ENCODE measurements at regions not wholly inside any gene's neighbourhood (a gene's known extent, or its start where the extent isn't known, plus 50 kb on each side); places are given as distances from the start of the nearest gene placed in this dataset.

DNA sequence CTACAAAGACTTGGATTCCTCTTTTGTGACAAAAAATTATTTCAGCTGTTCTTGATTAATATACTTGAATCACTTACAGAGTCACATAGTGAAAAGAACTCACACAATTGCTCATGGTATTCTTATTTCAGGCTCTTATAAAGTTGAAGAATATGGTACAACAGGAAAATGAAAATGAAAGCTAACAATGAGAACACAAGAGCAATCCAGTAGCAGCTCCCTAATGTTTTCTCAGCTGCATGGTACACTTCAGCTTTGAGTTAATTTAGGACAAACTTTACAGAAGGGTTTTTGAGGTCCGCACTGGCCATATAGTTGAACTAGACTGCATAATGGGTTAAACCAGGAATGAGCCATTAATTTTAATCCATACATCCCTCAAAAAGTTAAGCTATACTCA is 1261.8 kb downstream of the SLITRK5 start:
- Histone ChIP-seq H3K27ac (replicated peaks) (no peak overlapping the region), H3K27me3 (ENCODE audit: insufficient read depth, poor library complexity, severe bottlenecking) (no peaks in the 10 kb centered on the region), H3K4me3 (replicated peaks; ENCODE audit: insufficient read depth, low read length) (no peak overlapping the region)
- TF ChIP-seq, protein P1, sequence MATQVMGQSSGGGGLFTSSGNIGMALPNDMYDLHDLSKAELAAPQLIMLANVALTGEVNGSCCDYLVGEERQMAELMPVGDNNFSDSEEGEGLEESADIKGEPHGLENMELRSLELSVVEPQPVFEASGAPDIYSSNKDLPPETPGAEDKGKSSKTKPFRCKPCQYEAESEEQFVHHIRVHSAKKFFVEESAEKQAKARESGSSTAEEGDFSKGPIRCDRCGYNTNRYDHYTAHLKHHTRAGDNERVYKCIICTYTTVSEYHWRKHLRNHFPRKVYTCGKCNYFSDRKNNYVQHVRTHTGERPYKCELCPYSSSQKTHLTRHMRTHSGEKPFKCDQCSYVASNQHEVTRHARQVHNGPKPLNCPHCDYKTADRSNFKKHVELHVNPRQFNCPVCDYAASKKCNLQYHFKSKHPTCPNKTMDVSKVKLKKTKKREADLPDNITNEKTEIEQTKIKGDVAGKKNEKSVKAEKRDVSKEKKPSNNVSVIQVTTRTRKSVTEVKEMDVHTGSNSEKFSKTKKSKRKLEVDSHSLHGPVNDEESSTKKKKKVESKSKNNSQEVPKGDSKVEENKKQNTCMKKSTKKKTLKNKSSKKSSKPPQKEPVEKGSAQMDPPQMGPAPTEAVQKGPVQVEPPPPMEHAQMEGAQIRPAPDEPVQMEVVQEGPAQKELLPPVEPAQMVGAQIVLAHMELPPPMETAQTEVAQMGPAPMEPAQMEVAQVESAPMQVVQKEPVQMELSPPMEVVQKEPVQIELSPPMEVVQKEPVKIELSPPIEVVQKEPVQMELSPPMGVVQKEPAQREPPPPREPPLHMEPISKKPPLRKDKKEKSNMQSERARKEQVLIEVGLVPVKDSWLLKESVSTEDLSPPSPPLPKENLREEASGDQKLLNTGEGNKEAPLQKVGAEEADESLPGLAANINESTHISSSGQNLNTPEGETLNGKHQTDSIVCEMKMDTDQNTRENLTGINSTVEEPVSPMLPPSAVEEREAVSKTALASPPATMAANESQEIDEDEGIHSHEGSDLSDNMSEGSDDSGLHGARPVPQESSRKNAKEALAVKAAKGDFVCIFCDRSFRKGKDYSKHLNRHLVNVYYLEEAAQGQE (IDR thresholded peaks at IDR 0.05; ENCODE audit: insufficient replicate concordance, low read depth): no peak
- no peak for TF ChIP-seq GABPA (IDR thresholded peaks at IDR 0.05; ENCODE audit: low read depth)
- TF ChIP-seq POLR2AphosphoS5 (IDR thresholded peaks at IDR 0.05; ENCODE audit: low read depth): no peak
- DNase-seq (ENCODE audit: low read depth in 1 of 2, low spot score in 1 of 2): no peak

DNA sequence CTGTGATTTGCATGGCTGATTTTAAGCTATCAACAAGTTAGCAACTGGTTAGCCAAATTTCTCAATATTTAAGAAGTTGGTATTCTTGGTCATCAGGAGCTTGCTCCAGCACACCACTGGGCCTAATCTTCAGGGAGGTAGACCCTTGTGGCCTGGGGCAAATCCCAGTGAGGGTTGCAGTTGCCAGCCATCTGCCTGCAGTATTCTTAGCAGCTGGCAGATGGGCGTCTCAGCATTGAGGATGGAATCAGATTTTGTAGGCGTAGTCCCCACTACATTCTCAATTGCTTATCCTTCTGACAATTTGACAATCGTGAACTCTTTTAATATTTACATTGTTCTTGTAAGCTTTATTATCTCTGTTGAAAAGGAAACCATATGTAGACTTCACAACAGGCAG is 1266.2 kb downstream of the SLITRK5 start:
- Histone ChIP-seq H3K27me3 (ENCODE audit: insufficient read depth, poor library complexity, severe bottlenecking) (no peaks in the 10 kb centered on the region), H3K4me3 (replicated peaks; ENCODE audit: insufficient read depth, low read length) (no peak overlapping the region), H3K27ac (replicated peaks) (no peak overlapping the region)
- TF ChIP-seq, protein P2, sequence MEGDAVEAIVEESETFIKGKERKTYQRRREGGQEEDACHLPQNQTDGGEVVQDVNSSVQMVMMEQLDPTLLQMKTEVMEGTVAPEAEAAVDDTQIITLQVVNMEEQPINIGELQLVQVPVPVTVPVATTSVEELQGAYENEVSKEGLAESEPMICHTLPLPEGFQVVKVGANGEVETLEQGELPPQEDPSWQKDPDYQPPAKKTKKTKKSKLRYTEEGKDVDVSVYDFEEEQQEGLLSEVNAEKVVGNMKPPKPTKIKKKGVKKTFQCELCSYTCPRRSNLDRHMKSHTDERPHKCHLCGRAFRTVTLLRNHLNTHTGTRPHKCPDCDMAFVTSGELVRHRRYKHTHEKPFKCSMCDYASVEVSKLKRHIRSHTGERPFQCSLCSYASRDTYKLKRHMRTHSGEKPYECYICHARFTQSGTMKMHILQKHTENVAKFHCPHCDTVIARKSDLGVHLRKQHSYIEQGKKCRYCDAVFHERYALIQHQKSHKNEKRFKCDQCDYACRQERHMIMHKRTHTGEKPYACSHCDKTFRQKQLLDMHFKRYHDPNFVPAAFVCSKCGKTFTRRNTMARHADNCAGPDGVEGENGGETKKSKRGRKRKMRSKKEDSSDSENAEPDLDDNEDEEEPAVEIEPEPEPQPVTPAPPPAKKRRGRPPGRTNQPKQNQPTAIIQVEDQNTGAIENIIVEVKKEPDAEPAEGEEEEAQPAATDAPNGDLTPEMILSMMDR (IDR thresholded peaks at IDR 0.05; ENCODE audit: insufficient read depth, low read length): no peak
- TF ChIP-seq SPI1 (IDR thresholded peaks at IDR 0.05; ENCODE audit: borderline replicate concordance, low read depth) (no peak), POLR2AphosphoS5 (IDR thresholded peaks at IDR 0.05; ENCODE audit: low read depth) (no peak), GABPA (IDR thresholded peaks at IDR 0.05; ENCODE audit: low read depth) (no peak)
- TF ChIP-seq, protein P1 (IDR thresholded peaks at IDR 0.05; ENCODE audit: insufficient replicate concordance, low read depth): no peak
- no peak for DNase-seq (ENCODE audit: low read depth in 1 of 2, low spot score in 1 of 2)

DNA sequence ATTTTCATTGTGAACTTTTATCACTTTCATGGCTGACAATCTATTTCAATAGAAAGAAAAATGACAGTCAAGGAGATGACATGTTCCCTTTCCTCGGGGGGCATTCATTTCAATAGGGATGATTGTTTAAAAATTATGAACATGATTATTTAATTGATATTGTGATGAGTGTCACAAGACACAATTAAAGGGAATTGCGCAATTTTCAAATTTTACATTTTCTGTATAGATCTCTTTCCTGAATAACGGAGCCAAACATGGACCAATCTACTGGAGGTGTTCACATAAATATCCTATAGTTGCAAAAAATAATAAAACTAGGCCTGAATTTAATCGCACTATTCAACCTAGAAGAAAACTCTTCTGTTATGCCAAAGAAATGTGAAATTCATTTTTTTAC is 1274.6 kb downstream of the SLITRK5 start:
- TF ChIP-seq POLR2AphosphoS5 (IDR thresholded peaks at IDR 0.05; ENCODE audit: low read depth): no peak
- TF ChIP-seq SPI1 (IDR thresholded peaks at IDR 0.05; ENCODE audit: borderline replicate concordance, low read depth): no peak
- TF ChIP-seq, protein P2 (IDR thresholded peaks at IDR 0.05; ENCODE audit: insufficient read depth, low read length): no peak
- TF ChIP-seq, protein P1 (IDR thresholded peaks at IDR 0.05; ENCODE audit: insufficient replicate concordance, low read depth): no peak
- TF ChIP-seq GABPA (IDR thresholded peaks at IDR 0.05; ENCODE audit: low read depth): no peak
- Histone ChIP-seq H3K4me3 (replicated peaks; ENCODE audit: insufficient read depth, low read length) (no peak overlapping the region), H3K27me3 (ENCODE audit: insufficient read depth, poor library complexity, severe bottlenecking) (no peaks in the 10 kb centered on the region), H3K27ac (replicated peaks) (no peak overlapping the region)
- DNase-seq (ENCODE audit: low read depth in 1 of 2, low spot score in 1 of 2): no peak

DNA sequence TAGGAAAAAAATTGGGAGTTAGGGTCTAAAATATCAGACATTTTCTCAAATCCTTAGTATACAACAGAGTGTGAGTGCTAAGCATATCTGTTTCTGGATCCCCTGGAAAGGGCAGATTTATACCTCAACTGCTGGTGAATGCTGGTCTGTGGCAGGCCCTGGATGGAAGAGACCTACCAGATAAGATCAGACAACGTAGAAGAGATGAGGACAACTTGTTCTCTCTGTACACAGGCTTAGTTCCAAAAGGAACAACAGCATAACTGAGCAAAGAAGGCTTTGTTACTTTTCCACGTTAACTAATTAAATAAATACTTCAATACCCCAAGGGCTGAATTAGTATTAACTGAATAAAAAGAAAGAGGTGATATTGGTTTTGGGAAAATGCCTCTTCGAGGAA is 1277.3 kb downstream of the SLITRK5 start:
- TF ChIP-seq GABPA (IDR thresholded peaks at IDR 0.05; ENCODE audit: low read depth) (no peak), SPI1 (IDR thresholded peaks at IDR 0.05; ENCODE audit: borderline replicate concordance, low read depth) (no peak), POLR2AphosphoS5 (IDR thresholded peaks at IDR 0.05; ENCODE audit: low read depth) (no peak)
- TF ChIP-seq, protein P2 (IDR thresholded peaks at IDR 0.05; ENCODE audit: insufficient read depth, low read length): no peak
- TF ChIP-seq, protein P1 (IDR thresholded peaks at IDR 0.05; ENCODE audit: insufficient replicate concordance, low read depth): no peak
- DNase-seq (ENCODE audit: low read depth in 1 of 2, low spot score in 1 of 2): no peak
- Histone ChIP-seq H3K4me3 (replicated peaks; ENCODE audit: insufficient read depth, low read length) (no peak overlapping the region), H3K27me3 (ENCODE audit: insufficient read depth, poor library complexity, severe bottlenecking) (no peaks in the 10 kb centered on the region), H3K27ac (replicated peaks) (no peak overlapping the region)
